Retinal pigment epithelial cell (primary cell): ENCODE measurements at regions not wholly inside any gene's neighbourhood (a gene's known extent, or its start where the extent isn't known, plus 50 kb on each side); places are given as distances from the start of the nearest gene placed in this dataset.

ENCODE experiments used
- DNase-seq: peaks from one replicate; pipeline ENCODE4 v3.0.0-alpha.2; 2010; ENCODE audit warnings: low read depth
- H3K4me3 ChIP-seq: 2 replicates; pipeline ENCODE4 v1.5.1; 2011; ENCODE audit warnings: mild to moderate bottlenecking, low read length, control low read depth, moderate library complexity
- CTCF ChIP-seq: conservative IDR thresholded peaks from 2 replicates; pipeline ENCODE4 v1.5.1; 2011; ENCODE audit warnings: low read depth, low read length, control low read depth, inconsistent platforms

GRCh38 chr3:40980467-40980866 is 218.8 kb upstream of the CTNNB1 start:
- no peak for DNase-seq
- TF ChIP-seq CTCF: no peak
- no peak overlapping the region for H3K4me3 ChIP-seq

GRCh38 chr3:40985195-40985594 is 214.1 kb upstream of the CTNNB1 start:
- peak; percentile 40 for DNase-seq
- TF ChIP-seq CTCF: no peak
- no peak overlapping the region for H3K4me3 ChIP-seq

- no peak for DNase-seq
Measured at GRCh38 chr3:40988468-40988867, 210.8 kb upstream of the CTNNB1 start.

GRCh38 chr3:40989141-40990061 is 209.9 kb upstream of the CTNNB1 start:
- no peak overlapping the region for H3K4me3 ChIP-seq
- DNase-seq: no peak
- no peak for TF ChIP-seq CTCF

More at GRCh38 chr3:40988468-40988867, 210.8 kb upstream of the CTNNB1 start:
- TF ChIP-seq CTCF: no peak
- no peak overlapping the region for H3K4me3 ChIP-seq

- no peak for DNase-seq
- no peak overlapping the region for H3K4me3 ChIP-seq
- TF ChIP-seq CTCF: no peak
Measured at GRCh38 chr3:40990062-40990456, 209.2 kb upstream of the CTNNB1 start.

- no peak overlapping the region for H3K4me3 ChIP-seq
- no peak for DNase-seq
- no peak for TF ChIP-seq CTCF
Measured at GRCh38 chr3:40992023-40992422, 207.3 kb upstream of the CTNNB1 start.

- no peak for DNase-seq
- no peak for TF ChIP-seq CTCF
- no peak overlapping the region for H3K4me3 ChIP-seq
Measured at GRCh38 chr3:40994611-40995010, 204.7 kb upstream of the CTNNB1 start.
